ENCODE measurements at regions not wholly inside any gene's neighbourhood (a gene's known extent, or its start where the extent isn't known, plus 50 kb on each side); places are given as distances from the start of the nearest gene placed in this dataset.

DNA sequence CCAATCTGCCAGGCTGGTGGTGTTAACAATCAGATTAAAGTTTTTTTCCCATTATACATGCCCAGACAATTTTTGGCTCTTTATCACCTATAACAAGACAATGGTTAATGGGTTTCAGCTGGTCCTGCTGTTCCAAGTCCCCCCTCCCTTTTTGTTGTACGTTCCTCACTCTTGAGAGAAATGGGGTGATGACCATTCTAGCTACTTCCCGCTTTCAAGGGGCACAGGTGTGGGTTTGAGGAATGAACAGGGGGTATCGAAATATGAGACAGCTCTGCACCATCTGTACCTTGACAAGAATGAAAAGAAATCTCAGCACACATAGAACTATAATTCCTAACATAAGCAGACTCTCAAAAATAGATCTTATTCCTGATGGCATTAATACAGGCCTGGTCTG is 326.8 kb downstream of the PTPRU start:
- Histone ChIP-seq H3K9me3 (ENCODE audit: low read length) (peaks cover 6% of the 10 kb centered on the region), H3K9me2 (ENCODE audit: insufficient read depth, low read length) (no peaks in the 10 kb centered on the region), H2AFZ (ENCODE audit: low read depth, low read length) (no peak overlapping the region)

DNA sequence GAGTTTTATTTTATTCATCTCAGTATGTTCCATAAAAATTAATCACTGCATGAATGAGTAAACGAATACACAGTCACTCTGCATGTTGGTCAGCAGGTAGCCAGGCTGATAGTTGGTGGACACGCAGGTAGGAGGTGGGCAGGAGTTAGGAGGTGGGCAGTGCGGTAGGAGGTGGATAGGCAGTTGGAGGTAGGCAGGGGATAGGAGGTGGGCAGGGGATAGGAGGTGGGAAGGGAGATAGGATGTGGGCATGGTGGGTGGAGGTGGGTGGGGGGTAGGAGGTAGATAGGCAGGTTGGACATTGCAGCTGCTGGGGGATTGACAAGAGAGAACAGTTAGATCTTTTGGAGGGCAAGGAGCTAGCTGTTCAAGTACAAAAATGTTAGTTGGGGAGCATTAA is 322.7 kb downstream of the PTPRU start:
- Histone ChIP-seq H3K4me3 (ENCODE audit: low read length) (no peak overlapping the region), H3K4me2 (ENCODE audit: low read length) (no peak overlapping the region), H3F3A (ENCODE audit: insufficient read depth, low read length, poor library complexity, severe bottlenecking) (no peaks in the 10 kb centered on the region), H3K27ac (ENCODE audit: low read length) (no peak overlapping the region), H3K9ac (ENCODE audit: low read length) (no peak overlapping the region), H2AFZ (ENCODE audit: low read depth, low read length) (no peak overlapping the region), H3K79me2 (replicated peaks; ENCODE audit: insufficient read depth, low read length) (no peaks in the 10 kb centered on the region), H4K20me1 (ENCODE audit: insufficient read depth) (no peaks in the 10 kb centered on the region), H3K27me3 (ENCODE audit: insufficient read depth, low read depth, low read length) (no peaks in the 10 kb centered on the region), H3K9me2 (ENCODE audit: insufficient read depth, low read length) (no peaks in the 10 kb centered on the region), H3K9me3 (ENCODE audit: low read length) (peaks cover 6% of the 10 kb centered on the region), H3K36me3 (ENCODE audit: insufficient read depth, low read length) (no peaks in the 10 kb centered on the region)
- no peak for TF ChIP-seq TAF1 (IDR thresholded peaks at IDR 0.05; ENCODE audit: low read depth)
- TF ChIP-seq, protein P1, sequence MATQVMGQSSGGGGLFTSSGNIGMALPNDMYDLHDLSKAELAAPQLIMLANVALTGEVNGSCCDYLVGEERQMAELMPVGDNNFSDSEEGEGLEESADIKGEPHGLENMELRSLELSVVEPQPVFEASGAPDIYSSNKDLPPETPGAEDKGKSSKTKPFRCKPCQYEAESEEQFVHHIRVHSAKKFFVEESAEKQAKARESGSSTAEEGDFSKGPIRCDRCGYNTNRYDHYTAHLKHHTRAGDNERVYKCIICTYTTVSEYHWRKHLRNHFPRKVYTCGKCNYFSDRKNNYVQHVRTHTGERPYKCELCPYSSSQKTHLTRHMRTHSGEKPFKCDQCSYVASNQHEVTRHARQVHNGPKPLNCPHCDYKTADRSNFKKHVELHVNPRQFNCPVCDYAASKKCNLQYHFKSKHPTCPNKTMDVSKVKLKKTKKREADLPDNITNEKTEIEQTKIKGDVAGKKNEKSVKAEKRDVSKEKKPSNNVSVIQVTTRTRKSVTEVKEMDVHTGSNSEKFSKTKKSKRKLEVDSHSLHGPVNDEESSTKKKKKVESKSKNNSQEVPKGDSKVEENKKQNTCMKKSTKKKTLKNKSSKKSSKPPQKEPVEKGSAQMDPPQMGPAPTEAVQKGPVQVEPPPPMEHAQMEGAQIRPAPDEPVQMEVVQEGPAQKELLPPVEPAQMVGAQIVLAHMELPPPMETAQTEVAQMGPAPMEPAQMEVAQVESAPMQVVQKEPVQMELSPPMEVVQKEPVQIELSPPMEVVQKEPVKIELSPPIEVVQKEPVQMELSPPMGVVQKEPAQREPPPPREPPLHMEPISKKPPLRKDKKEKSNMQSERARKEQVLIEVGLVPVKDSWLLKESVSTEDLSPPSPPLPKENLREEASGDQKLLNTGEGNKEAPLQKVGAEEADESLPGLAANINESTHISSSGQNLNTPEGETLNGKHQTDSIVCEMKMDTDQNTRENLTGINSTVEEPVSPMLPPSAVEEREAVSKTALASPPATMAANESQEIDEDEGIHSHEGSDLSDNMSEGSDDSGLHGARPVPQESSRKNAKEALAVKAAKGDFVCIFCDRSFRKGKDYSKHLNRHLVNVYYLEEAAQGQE (IDR thresholded peaks at IDR 0.05; ENCODE audit: borderline replicate concordance), result no peak
- no peak for TF ChIP-seq MXI1 (conservative IDR thresholded peaks at IDR 0.05; ENCODE audit: poor library complexity, severe bottlenecking)
- TF ChIP-seq EZH2 (IDR thresholded peaks at IDR 0.05; ENCODE audit: borderline replicate concordance, insufficient read depth, low read length, poor library complexity, severe bottlenecking), result no peak
- TF ChIP-seq EP300 (conservative IDR thresholded peaks at IDR 0.05; ENCODE audit: poor library complexity, severe bottlenecking), result no peak
- no peak for TF ChIP-seq POLR2AphosphoS5 (IDR thresholded peaks at IDR 0.05)
- TF ChIP-seq RAD21 (conservative IDR thresholded peaks at IDR 0.05), result no peak
- TF ChIP-seq, protein P2, sequence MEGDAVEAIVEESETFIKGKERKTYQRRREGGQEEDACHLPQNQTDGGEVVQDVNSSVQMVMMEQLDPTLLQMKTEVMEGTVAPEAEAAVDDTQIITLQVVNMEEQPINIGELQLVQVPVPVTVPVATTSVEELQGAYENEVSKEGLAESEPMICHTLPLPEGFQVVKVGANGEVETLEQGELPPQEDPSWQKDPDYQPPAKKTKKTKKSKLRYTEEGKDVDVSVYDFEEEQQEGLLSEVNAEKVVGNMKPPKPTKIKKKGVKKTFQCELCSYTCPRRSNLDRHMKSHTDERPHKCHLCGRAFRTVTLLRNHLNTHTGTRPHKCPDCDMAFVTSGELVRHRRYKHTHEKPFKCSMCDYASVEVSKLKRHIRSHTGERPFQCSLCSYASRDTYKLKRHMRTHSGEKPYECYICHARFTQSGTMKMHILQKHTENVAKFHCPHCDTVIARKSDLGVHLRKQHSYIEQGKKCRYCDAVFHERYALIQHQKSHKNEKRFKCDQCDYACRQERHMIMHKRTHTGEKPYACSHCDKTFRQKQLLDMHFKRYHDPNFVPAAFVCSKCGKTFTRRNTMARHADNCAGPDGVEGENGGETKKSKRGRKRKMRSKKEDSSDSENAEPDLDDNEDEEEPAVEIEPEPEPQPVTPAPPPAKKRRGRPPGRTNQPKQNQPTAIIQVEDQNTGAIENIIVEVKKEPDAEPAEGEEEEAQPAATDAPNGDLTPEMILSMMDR (IDR thresholded peaks at IDR 0.05; ENCODE audit: poor library complexity, severe bottlenecking), result no peak
- TF ChIP-seq SMC3 (conservative IDR thresholded peaks at IDR 0.05; ENCODE audit: poor library complexity), result no peak

More for the DNA sequence above, 326.8 kb downstream of the PTPRU start:
- H4K20me1 ChIP-seq (ENCODE audit: insufficient read depth), result no peaks in the 10 kb centered on the region
- H3K27me3 ChIP-seq (ENCODE audit: insufficient read depth, low read depth, low read length), result no peaks in the 10 kb centered on the region
- no peaks in the 10 kb centered on the region for H3K79me2 ChIP-seq (replicated peaks; ENCODE audit: insufficient read depth, low read length)
- H3K4me3 ChIP-seq (ENCODE audit: low read length), result no peak overlapping the region
- H3K9ac ChIP-seq (ENCODE audit: low read length), result no peak overlapping the region
- no peaks in the 10 kb centered on the region for H3F3A ChIP-seq (ENCODE audit: insufficient read depth, low read length, poor library complexity, severe bottlenecking)
- H3K27ac ChIP-seq (ENCODE audit: low read length), result no peak overlapping the region
- no peak overlapping the region for H3K4me2 ChIP-seq (ENCODE audit: low read length)
- no peaks in the 10 kb centered on the region for H3K36me3 ChIP-seq (ENCODE audit: insufficient read depth, low read length)
- TF ChIP-seq POLR2AphosphoS5 (IDR thresholded peaks at IDR 0.05) (no peak), EZH2 (IDR thresholded peaks at IDR 0.05; ENCODE audit: borderline replicate concordance, insufficient read depth, low read length, poor library complexity, severe bottlenecking) (no peak), MXI1 (conservative IDR thresholded peaks at IDR 0.05; ENCODE audit: poor library complexity, severe bottlenecking) (no peak), RAD21 (conservative IDR thresholded peaks at IDR 0.05) (no peak), TAF1 (IDR thresholded peaks at IDR 0.05; ENCODE audit: low read depth) (no peak), EP300 (conservative IDR thresholded peaks at IDR 0.05; ENCODE audit: poor library complexity, severe bottlenecking) (no peak), SMC3 (conservative IDR thresholded peaks at IDR 0.05; ENCODE audit: poor library complexity) (no peak)
- TF ChIP-seq, protein P1 (IDR thresholded peaks at IDR 0.05; ENCODE audit: borderline replicate concordance), result no peak
- TF ChIP-seq, protein P2 (IDR thresholded peaks at IDR 0.05; ENCODE audit: poor library complexity, severe bottlenecking), result no peak

All from neural cell (in vitro differentiated cells).